NCI-H526 treated with DMSO at 0.1 percent for 48 hours (cell line): ENCODE measurements at regions not wholly inside any gene's neighbourhood (a gene's known extent, or its start where the extent isn't known, plus 50 kb on each side); places are given as distances from the start of the nearest gene placed in this dataset.
"Not testable (repeated sequence)": the region's sequence is repeated elsewhere in the genome, so short reads cannot be mapped to it uniquely, and the experiment has no call there.

Experiments
- DNase-seq: peaks from one replicate; lab custom pipeline; 2025; lab: John Stamatoyannopoulos, UW

DNA sequence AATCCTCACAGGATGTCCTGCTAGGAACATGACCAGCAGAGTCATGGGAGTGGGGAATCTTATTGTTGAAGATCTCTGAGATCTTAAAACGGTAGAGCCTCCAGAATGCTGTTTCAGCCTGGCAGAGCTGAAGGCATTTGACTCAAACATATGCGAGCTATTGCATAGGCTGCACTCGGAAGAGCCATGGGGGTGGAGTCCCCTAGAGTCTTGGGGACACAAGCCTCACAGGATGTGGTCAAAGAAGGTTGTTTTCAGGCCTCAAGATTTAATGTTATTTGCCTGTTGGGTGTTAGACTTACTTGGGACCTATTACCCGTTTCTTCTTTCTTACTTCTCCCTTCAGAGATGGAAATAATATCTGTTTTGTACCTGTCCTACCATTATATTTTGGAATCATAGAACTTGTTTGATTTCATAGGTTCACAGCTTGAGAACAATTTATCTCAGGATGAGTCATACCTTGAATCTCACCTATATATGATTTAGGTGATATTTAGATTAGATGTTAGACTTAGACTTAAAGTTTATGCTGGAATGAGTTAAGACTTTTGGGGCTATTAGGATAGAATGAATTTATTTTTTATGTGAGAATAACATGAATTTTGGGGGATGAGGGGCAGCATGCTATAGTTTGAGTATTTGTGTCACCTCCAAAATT, 172.2 kb upstream of the ATP2B1 start:
- no peak for DNase-seq

GRCh38 chr12:89879766-89880165, 171.1 kb upstream of the ATP2B1 start:
- no peak for DNase-seq

DNA sequence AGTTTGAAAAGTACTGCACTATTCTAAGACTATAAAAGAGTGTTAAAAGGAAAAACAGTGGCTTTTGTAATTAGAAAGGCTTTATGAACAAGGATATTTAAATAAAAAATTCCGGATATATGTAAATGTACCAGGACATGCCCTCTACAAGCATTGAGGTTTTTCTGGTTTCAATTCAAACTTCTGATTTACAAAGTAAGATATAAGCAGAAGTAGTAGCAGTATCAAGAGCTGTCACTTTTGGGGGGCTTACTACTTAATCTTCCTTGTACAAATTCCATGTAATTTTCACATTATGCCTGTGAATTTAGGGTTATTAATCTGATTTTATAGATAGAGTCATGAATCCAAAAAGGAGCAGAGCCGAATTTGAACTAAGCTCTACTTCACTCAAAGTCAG, 170.3 kb upstream of the ATP2B1 start:
- DNase-seq = no peak

- DNase-seq = no peak
These were observed 169.7 kb upstream of the ATP2B1 start for GRCh38 chr12:89878327-89878726.

DNA sequence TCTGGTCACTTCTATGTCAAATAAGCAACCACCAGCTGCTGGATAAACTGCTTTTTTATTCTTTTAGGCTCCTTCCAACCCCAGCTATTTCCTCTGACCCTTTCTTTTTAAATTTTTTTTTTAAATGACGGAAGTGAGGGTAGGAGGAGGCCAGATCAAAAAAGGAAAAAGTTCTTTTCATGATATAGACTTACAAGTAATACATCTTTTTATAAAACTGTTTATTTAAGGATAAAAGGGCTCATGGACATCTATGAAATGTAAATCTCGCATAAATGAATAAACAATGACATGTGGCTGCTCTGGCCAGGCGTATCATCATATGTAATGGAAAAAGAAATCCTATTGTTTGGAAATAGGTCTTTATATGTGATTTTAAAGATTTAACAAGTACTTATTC, 169.0 kb upstream of the ATP2B1 start:
- no peak for DNase-seq

DNA sequence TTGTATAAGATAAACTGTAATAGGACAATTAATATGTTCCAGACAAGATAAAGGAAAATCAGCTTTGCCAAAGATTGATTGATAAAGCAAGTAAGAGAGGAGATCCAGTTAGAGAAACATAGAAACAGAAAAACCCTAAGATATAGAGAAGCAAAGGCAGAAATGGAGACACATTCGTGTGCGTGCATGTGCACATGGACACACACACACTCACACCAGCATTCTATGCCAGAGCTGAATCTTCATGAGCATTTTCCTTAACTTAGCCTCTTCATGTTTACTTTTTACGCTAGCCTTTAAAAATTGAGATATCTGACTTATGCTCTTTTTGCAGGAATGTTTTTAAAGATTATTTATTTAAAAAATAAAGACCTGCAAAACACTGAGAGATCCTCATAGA, 168.5 kb upstream of the ATP2B1 start:
- DNase-seq = no peak

GRCh38 chr12:89875809-89876208, 167.2 kb upstream of the ATP2B1 start:
- no peak for DNase-seq

GRCh38 chr12:89875225-89875624, 166.6 kb upstream of the ATP2B1 start:
- DNase-seq = no peak

- DNase-seq = no peak
These were observed 165.5 kb upstream of the ATP2B1 start for GRCh38 chr12:89874146-89874545.

DNA sequence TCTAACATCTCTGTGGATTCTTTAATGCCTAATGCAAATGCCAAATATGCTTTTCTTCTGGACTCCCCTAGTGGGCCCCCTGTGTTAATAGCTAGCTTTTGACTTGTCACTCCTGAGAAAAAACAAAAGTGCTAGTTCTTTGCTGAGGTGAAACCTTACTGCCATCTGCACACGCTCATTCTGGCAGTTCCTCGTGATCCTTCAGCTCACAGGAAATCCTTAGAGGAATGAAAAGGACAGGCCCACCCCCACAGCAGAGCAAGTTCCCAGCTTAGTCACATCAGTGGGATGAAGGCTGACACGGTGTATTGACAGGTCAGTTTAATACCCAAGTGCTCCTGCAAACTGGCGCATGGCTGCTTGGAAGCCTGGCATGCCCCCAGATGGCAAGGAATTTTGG, 165.1 kb upstream of the ATP2B1 start:
- DNase-seq = no peak

DNA sequence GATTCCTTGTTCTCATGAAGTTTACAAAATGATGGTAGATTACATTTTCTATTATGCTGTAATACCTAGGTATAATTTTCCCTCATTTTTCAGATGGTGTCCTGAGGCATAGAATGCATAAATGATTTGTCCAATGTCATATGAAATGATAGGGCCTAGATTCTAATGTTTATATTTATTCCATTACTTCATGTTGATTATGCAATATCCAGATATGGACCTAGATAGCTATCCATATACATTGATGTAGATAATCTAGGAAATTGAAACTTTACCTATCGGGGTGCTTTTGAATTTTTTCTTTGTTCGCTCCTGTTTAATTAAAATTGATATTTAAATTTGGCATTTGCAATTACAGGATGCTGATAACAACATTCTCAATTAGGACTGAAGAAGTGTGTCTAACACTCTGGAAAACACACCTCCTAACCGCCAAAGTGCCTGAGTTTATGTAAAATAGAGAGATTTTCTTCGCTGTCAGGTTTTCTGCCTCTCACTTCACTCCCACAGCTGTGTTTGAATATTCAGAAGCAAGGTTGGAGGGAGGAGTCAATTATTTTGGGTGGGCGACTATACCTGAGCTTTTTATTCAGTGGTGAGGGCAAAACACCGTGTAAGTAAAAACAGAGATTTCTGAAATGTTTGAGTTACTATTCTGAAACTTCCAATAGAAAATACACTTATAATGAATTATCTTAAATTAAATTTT, 164.4 kb upstream of the ATP2B1 start:
- DNase-seq = no peak

DNA sequence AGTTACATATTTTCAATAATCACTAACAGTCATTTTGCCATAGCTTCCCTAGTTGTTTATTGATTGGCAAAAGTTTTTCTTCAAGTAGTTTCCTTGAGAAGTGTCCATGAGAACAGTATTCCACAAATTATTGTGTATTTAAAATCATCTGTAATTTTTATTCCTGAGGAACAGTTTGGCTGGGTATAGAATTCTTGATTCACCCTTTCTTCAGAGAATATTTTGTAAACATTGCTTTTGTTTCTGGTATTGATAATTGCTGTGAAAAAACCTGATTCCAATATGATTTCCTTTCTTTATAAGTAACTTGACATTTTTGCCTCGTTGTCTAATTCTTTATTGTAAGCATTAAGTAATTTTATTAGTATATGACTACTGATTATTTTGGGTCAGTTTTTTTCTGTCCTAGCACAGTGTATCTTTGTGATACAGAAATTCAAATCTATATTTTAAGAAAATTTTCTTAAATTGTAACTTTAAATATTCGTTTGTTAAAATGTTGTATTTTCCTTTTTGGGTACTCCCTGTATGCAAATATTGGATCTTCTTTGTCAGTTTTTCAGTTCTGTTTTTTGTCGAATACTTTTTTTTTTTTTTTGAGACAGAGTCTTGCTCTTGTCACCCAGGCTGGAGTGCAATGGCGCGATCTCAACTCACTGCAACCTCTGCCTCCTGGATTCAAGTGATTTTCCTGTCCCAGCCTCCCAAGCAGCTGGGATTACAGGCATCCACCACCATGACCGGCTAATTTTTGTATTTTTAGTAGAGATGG, 162.0 kb upstream of the ATP2B1 start:
- DNase-seq = no peak

DNA sequence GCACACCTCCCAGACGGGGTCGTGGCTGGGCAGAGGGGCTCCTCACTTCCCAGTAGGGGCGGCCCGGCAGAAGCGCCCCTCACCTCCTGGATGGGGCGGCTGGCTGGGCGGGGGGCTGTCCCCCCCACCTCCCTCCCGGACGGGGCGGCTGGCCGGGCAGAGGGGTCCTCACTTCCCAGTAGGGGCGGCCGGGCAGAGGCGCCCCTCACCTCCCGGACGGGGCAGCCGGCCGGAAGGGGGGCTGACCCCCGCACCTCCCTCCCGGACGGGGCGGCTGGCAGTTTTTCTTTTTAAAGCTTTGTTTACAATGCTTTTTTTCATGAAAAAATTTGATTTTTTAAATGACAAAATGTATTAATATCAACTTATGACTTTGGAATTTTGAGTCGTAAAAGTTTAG, 159.0 kb upstream of the ATP2B1 start:
- not testable (repeated sequence) for DNase-seq

DNA sequence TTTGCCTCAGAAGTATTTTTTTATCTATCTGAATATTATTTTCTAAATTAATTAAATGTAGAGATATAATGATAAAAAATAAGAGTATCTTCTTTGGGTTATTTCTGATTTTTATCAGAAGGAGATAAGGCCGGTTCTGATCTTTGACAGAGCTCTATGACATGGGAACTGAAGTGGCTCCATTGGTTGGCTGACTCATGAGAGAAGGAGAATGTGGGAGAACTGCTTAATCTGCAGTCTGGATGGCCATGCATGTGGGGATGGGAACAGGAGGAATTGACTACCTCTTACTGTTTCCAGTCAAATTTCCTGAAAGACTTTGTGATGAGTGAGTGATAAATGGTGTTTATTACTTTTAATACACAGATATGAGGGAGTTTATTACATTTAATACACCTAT, 155.8 kb upstream of the ATP2B1 start:
- no peak for DNase-seq

DNA sequence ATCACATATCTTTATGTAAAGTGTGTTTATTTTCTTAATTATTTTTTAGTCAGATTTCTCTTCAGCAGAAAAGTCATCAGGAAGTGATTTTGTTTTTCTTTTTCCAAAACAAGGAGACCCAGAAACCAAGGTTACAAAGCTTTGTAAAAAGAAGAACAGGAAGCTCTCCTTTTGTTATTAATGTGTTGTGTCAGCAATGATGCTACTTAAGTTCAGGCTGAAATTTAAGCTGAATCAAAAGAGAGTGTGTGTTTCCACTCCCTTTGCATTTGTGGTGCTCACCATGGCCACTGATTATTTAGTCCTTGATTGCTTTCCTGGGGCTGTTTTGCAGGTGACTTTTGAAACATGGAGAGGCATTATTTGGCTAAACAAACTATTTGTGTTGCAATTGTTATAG, 155.3 kb upstream of the ATP2B1 start:
- peak; percentile 19 for DNase-seq

DNA sequence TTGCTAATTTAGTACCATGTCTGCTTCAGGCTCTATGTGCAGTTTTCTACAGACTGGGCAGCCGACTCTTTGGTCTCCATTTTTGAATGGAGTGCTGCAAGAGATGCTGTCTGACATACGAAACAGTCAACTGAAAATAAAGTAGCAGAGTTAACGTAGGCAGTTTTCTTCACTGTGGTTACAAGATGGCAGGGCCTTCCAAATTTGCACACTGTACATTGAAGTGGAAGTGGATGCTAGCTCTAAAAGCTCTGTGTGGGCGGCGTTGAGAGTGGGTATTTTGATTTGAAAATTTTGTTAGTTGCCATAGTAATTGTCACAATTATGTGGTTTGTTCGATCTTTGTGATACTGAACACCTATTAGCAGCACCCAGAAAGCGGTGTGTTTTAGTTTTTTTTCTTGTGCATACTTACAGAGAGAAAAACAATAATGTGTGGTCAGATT, 154.9 kb upstream of the ATP2B1 start:
- DNase-seq = no peak

DNA sequence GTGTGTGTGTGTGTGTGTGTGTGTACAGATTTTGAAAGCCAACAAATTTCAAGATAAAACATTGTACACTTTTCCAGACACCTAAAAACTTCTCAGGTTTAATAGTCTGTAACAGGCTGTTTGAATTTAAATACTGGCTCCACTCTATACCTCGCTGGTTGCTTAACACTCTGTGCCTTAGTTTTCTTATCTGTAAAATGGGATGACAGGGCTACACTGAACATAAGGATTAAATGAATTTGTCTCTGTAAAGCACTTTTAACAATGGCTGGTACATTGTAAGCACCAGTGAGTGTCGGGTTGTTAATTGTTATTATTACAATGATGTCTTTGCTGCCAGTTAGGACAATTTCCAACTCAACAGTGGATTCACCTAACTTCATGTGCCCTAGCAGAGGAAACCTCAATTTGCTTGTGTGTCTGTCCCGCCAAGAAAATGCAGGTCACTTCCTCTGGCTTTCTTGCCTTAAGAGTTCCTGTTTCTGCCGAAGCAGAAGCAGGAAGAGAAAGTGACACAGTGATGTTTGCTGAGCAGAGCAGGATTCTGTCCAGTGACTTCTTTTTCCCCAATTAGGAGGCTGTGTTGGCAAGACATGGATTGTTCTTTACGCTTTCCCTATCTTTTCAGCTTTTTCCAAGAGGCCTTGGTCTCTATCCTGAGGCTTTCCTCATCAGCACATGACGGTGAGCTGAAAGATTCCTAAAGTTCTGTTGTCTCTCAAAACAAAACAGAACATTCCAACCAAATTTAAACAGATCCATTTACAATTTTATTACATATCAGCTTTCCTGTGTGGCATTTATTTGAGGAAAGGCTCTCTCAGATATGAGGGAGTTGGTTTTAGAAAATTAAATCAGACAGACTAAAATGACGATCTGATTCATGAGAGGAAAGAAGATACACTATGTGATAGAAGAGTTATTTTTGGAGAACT, 154.1 kb upstream of the ATP2B1 start:
- no peak for DNase-seq

- no peak for DNase-seq
These were observed 152.4 kb upstream of the ATP2B1 start for GRCh38 chr12:89861086-89861485.

- DNase-seq = no peak
These were observed 151.0 kb upstream of the ATP2B1 start for GRCh38 chr12:89859508-89860220.

- no peak for DNase-seq
These were observed 150.1 kb upstream of the ATP2B1 start for GRCh38 chr12:89858718-89859117.

DNA sequence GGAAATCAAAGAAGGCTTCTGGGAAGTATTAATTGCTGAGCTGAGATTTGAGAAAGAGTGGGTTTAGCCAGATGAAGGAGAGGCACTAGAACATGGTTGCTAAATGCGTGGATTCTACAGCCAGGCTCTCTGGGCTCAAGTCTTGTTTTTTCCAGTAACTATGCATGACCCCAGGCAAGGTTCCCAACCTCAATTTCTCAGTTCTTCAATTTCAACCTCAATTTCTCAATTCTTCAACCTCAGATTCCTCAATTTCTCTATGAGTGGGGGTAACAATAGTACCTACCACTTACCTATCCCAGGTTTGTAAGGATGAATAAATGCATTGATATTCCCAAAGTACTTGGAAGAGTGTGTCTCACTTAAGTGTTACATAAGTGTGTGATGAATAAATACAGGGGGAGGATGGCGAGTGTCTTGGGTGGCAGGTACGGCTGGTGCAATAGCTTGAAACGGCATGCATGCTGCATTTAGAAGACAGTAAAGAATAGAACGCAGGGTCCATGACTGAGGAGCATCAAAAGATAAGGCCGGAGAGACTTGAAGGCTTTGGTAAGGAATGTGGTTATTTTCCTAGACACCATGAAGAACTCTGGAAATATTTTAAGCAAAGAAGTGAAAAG, 149.1 kb upstream of the ATP2B1 start:
- DNase-seq = no peak
